DOHH2 (cell line): ENCODE measurements at regions not wholly inside any gene's neighbourhood (a gene's known extent, or its start where the extent isn't known, plus 50 kb on each side); places are given as distances from the start of the nearest gene placed in this dataset.

Source experiments
- H3F3A ChIP-seq: fragments of 200-600 bp; sonication (generic), shearing (Covaris generic); 2 replicates; pipeline ENCODE4 v1.6.0; 2016; ENCODE audit warnings: antibody characterized with exemption, mild to moderate bottlenecking; ENCODE audit not compliant: control insufficient read depth, insufficient read depth
- H3K27ac ChIP-seq: fragments of 200-600 bp; sonication (generic); 2 replicates; pipeline ENCODE4 v1.5.1; 2014; ENCODE audit warnings: low read depth, mild to moderate bottlenecking, low read length, moderate library complexity
- H3K27me3 ChIP-seq: fragments of 200-600 bp; sonication (generic); 2 replicates; pipeline ENCODE4 v1.6.1; 2014; ENCODE audit warnings: mild to moderate bottlenecking, low read length, mixed read lengths; ENCODE audit not compliant: control insufficient read depth
- H3K36me3 ChIP-seq: fragments of 200-600 bp; sonication (generic); 2 replicates; pipeline ENCODE4 v1.6.1; 2014; ENCODE audit warnings: mild to moderate bottlenecking, low read length, moderate library complexity, mixed read lengths; ENCODE audit not compliant: control insufficient read depth
- H3K4me1 ChIP-seq: fragments of 200-600 bp; sonication (generic); 2 replicates; pipeline ENCODE4 v1.6.1; 2014; ENCODE audit warnings: mild to moderate bottlenecking, low read length, mixed read lengths; ENCODE audit not compliant: control insufficient read depth
- H3K4me2 ChIP-seq: fragments of 200-600 bp; sonication (generic); 2 replicates; pipeline ENCODE4 v1.6.0; 2014; ENCODE audit warnings: mild to moderate bottlenecking, low read length, moderate library complexity
- H3K4me3 ChIP-seq: fragments of 200-600 bp; sonication (generic); 2 replicates; pipeline ENCODE4 v1.5.1; 2014; ENCODE audit warnings: mild to moderate bottlenecking, low read length, mixed read lengths
- H3K79me2 ChIP-seq: fragments of 200-600 bp; sonication (generic); 2 replicates; pipeline ENCODE4 v1.6.1; 2014; ENCODE audit warnings: mild to moderate bottlenecking, low read length, mixed read lengths; ENCODE audit not compliant: control insufficient read depth
- H3K9me2 ChIP-seq: fragments of 200-600 bp; sonication (generic); replicated peaks from 2 replicates; pipeline ENCODE4 v1.6.1; 2014; ENCODE audit warnings: mild to moderate bottlenecking, low read length, mixed read lengths; ENCODE audit not compliant: control insufficient read depth
- H3K9me3 ChIP-seq: fragments of 200-600 bp; sonication (generic); 2 replicates; pipeline ENCODE4 v1.6.1; 2014; ENCODE audit warnings: antibody characterized with exemption, low read length, mixed read lengths; ENCODE audit not compliant: control insufficient read depth, insufficient read depth
- H4K20me1 ChIP-seq: fragments of 200-600 bp; sonication (generic); 2 replicates; pipeline ENCODE4 v1.6.0; 2014; ENCODE audit warnings: low read depth, mild to moderate bottlenecking, antibody characterized with exemption, low read length, moderate library complexity; ENCODE audit not compliant: control insufficient read depth, insufficient read depth
- CTCF ChIP-seq: fragments of 200-600 bp; sonication (generic); IDR thresholded peaks from one replicate; pipeline ENCODE4 v1.5.1; 2014; ENCODE audit warnings: antibody characterized with exemption, mild to moderate bottlenecking, low read depth, low read length; ENCODE audit not compliant: poor library complexity, severe bottlenecking
- EZH2phosphoT487 ChIP-seq: fragments of 200-600 bp; sonication (generic); IDR thresholded peaks from 2 replicates; pipeline ENCODE4 v1.6.1; 2017; ENCODE audit warnings: borderline replicate concordance, mild to moderate bottlenecking, antibody characterized with exemption, low read length, moderate library complexity, mixed read lengths

GRCh38 chr4:187070740-187071139 lies 347.1 kb upstream of the FAT1 start:
- H3K4me2 ChIP-seq: no peak overlapping the region
- no peaks in the 10 kb centered on the region for H3K79me2 ChIP-seq

GRCh38 chr4:187071946-187072600 lies 348.4 kb upstream of the FAT1 start:
- Histone ChIP-seq H3K36me3 (no peaks in the 10 kb centered on the region), H3K27me3 (no peaks in the 10 kb centered on the region), H3K4me1 (no peaks in the 10 kb centered on the region), H3K79me2 (no peaks in the 10 kb centered on the region), H3K4me2 (no peak overlapping the region), H3K27ac (no peak overlapping the region), H3K9me3 (no peaks in the 10 kb centered on the region), H3K4me3 (no peak overlapping the region), H4K20me1 (no peaks in the 10 kb centered on the region), H3K9me2 (no peaks in the 10 kb centered on the region), H3F3A (no peaks in the 10 kb centered on the region)
- no peak for TF ChIP-seq CTCF
- no peak for TF ChIP-seq EZH2phosphoT487

More at GRCh38 chr4:187070740-187071139, 347.1 kb upstream of the FAT1 start:
- H3K9me3 ChIP-seq: no peaks in the 10 kb centered on the region
- H3K9me2 ChIP-seq: no peaks in the 10 kb centered on the region
- no peak overlapping the region for H3K4me3 ChIP-seq
- no peaks in the 10 kb centered on the region for H4K20me1 ChIP-seq
- no peaks in the 10 kb centered on the region for H3K36me3 ChIP-seq
- H3F3A ChIP-seq: no peaks in the 10 kb centered on the region
- TF ChIP-seq CTCF: no peak
- no peak for TF ChIP-seq EZH2phosphoT487
- H3K27me3 ChIP-seq: no peaks in the 10 kb centered on the region
- no peak overlapping the region for H3K27ac ChIP-seq
- H3K4me1 ChIP-seq: no peaks in the 10 kb centered on the region

- Histone ChIP-seq H3K4me2 (no peak overlapping the region), H3K4me3 (no peak overlapping the region), H3K36me3 (no peaks in the 10 kb centered on the region), H3K27ac (no peak overlapping the region), H3F3A (no peaks in the 10 kb centered on the region), H3K27me3 (no peaks in the 10 kb centered on the region), H4K20me1 (no peaks in the 10 kb centered on the region), H3K9me3 (no peaks in the 10 kb centered on the region), H3K9me2 (no peaks in the 10 kb centered on the region), H3K79me2 (no peaks in the 10 kb centered on the region), H3K4me1 (no peaks in the 10 kb centered on the region)
- TF ChIP-seq EZH2phosphoT487 (no peak), CTCF (no peak)
Observed at GRCh38 chr4:187073820-187074219, 350.2 kb upstream of the FAT1 start.
